ENCODE measurements at regions not wholly inside any gene's neighbourhood (a gene's known extent, or its start where the extent isn't known, plus 50 kb on each side); places are given as distances from the start of the nearest gene placed in this dataset.

GRCh38 chr22:47386812-47387510, 624.5 kb downstream of the TBC1D22A start:
- H3K4me1 ChIP-seq (ENCODE audit: control insufficient read depth, insufficient read depth, low read length), result no peaks in the 10 kb centered on the region
- peaks cover 0 to 6% of the 10 kb centered on the region in 2 donors for H3K27me3 ChIP-seq (ENCODE audit: control insufficient read depth in 1 of 2, insufficient read depth in 2 of 2, low read length in 2 of 2)
- H3K36me3 ChIP-seq (ENCODE audit: control insufficient read depth in 2 of 2, insufficient read depth in 2 of 2, low read length in 2 of 2), result no peaks in the 10 kb centered on the region
- no peak overlapping the region for H3K27ac ChIP-seq (ENCODE audit: low read length)
- no peaks in the 10 kb centered on the region for H3K9me3 ChIP-seq (ENCODE audit: control insufficient read depth in 2 of 2, low read length in 2 of 2)
- no peak overlapping the region for H3K9ac ChIP-seq (ENCODE audit: low read length in 2 of 2)
- H3K4me3 ChIP-seq (ENCODE audit: low read length in 2 of 2), result no peak overlapping the region

- H3K36me3 ChIP-seq (ENCODE audit: control insufficient read depth in 2 of 2, insufficient read depth in 2 of 2, low read length in 2 of 2), result no peaks in the 10 kb centered on the region
- H3K4me3 ChIP-seq (ENCODE audit: low read length in 2 of 2), result no peak overlapping the region
- peaks cover 0 to 6% of the 10 kb centered on the region in 2 donors for H3K27me3 ChIP-seq (ENCODE audit: control insufficient read depth in 1 of 2, insufficient read depth in 2 of 2, low read length in 2 of 2)
- no peak overlapping the region for H3K9ac ChIP-seq (ENCODE audit: low read length in 2 of 2)
- no peaks in the 10 kb centered on the region for H3K9me3 ChIP-seq (ENCODE audit: control insufficient read depth in 2 of 2, low read length in 2 of 2)
- no peaks in the 10 kb centered on the region for H3K4me1 ChIP-seq (ENCODE audit: control insufficient read depth, insufficient read depth, low read length)
- H3K27ac ChIP-seq (ENCODE audit: low read length), result no peak overlapping the region
Measured at GRCh38 chr22:47384977-47385376, 622.5 kb downstream of the TBC1D22A start.

- H3K4me3 ChIP-seq (ENCODE audit: low read length in 2 of 2), result no peak overlapping the region
- no peaks in the 10 kb centered on the region for H3K4me1 ChIP-seq (ENCODE audit: control insufficient read depth, insufficient read depth, low read length)
- H3K27me3 ChIP-seq (ENCODE audit: control insufficient read depth in 1 of 2, insufficient read depth in 2 of 2, low read length in 2 of 2), result peaks cover 0 to 6% of the 10 kb centered on the region in 2 donors
- no peaks in the 10 kb centered on the region for H3K9me3 ChIP-seq (ENCODE audit: control insufficient read depth in 2 of 2, low read length in 2 of 2)
- no peak overlapping the region for H3K27ac ChIP-seq (ENCODE audit: low read length)
- H3K36me3 ChIP-seq (ENCODE audit: control insufficient read depth in 2 of 2, insufficient read depth in 2 of 2, low read length in 2 of 2), result no peaks in the 10 kb centered on the region
- no peak overlapping the region for H3K9ac ChIP-seq (ENCODE audit: low read length in 2 of 2)
Measured at GRCh38 chr22:47382164-47382890, 619.9 kb downstream of the TBC1D22A start.

GRCh38 chr22:47381240-47381639, 618.8 kb downstream of the TBC1D22A start:
- Histone ChIP-seq H3K9ac (ENCODE audit: low read length in 2 of 2) (no peak overlapping the region), H3K27ac (ENCODE audit: low read length) (no peak overlapping the region), H3K4me3 (ENCODE audit: low read length in 2 of 2) (no peak overlapping the region), H3K27me3 (ENCODE audit: control insufficient read depth in 1 of 2, insufficient read depth in 2 of 2, low read length in 2 of 2) (peaks cover 0 to 6% of the 10 kb centered on the region in 2 donors), H3K36me3 (ENCODE audit: control insufficient read depth in 2 of 2, insufficient read depth in 2 of 2, low read length in 2 of 2) (no peaks in the 10 kb centered on the region), H3K4me1 (ENCODE audit: control insufficient read depth, insufficient read depth, low read length) (no peaks in the 10 kb centered on the region), H3K9me3 (ENCODE audit: control insufficient read depth in 2 of 2, low read length in 2 of 2) (no peaks in the 10 kb centered on the region)

GRCh38 chr22:47380692-47381091, 618.2 kb downstream of the TBC1D22A start:
- H3K27me3 ChIP-seq (ENCODE audit: control insufficient read depth in 1 of 2, insufficient read depth in 2 of 2, low read length in 2 of 2), result peaks cover 0 to 6% of the 10 kb centered on the region in 2 donors
- H3K9ac ChIP-seq (ENCODE audit: low read length in 2 of 2), result no peak overlapping the region
- no peak overlapping the region for H3K27ac ChIP-seq (ENCODE audit: low read length)
- H3K4me3 ChIP-seq (ENCODE audit: low read length in 2 of 2), result no peak overlapping the region
- H3K36me3 ChIP-seq (ENCODE audit: control insufficient read depth in 2 of 2, insufficient read depth in 2 of 2, low read length in 2 of 2), result no peaks in the 10 kb centered on the region
- H3K4me1 ChIP-seq (ENCODE audit: control insufficient read depth, insufficient read depth, low read length), result no peaks in the 10 kb centered on the region
- no peaks in the 10 kb centered on the region for H3K9me3 ChIP-seq (ENCODE audit: control insufficient read depth in 2 of 2, low read length in 2 of 2)

- H3K36me3 ChIP-seq (ENCODE audit: control insufficient read depth in 2 of 2, insufficient read depth in 2 of 2, low read length in 2 of 2), result no peaks in the 10 kb centered on the region
- H3K27me3 ChIP-seq (ENCODE audit: control insufficient read depth in 1 of 2, insufficient read depth in 2 of 2, low read length in 2 of 2), result peaks cover 0 to 3% of the 10 kb centered on the region in 2 donors
- H3K9ac ChIP-seq (ENCODE audit: low read length in 2 of 2), result no peak overlapping the region
- no peaks in the 10 kb centered on the region for H3K9me3 ChIP-seq (ENCODE audit: control insufficient read depth in 2 of 2, low read length in 2 of 2)
- H3K4me3 ChIP-seq (ENCODE audit: low read length in 2 of 2), result no peak overlapping the region
- no peaks in the 10 kb centered on the region for H3K4me1 ChIP-seq (ENCODE audit: control insufficient read depth, insufficient read depth, low read length)
- no peak overlapping the region for H3K27ac ChIP-seq (ENCODE audit: low read length)
Measured at GRCh38 chr22:47379037-47379436, 616.6 kb downstream of the TBC1D22A start.

- peaks cover 0 to 2% of the 10 kb centered on the region in 2 donors for H3K27me3 ChIP-seq (ENCODE audit: control insufficient read depth in 1 of 2, insufficient read depth in 2 of 2, low read length in 2 of 2)
- no peak overlapping the region for H3K4me3 ChIP-seq (ENCODE audit: low read length in 2 of 2)
- H3K4me1 ChIP-seq (ENCODE audit: control insufficient read depth, insufficient read depth, low read length), result no peaks in the 10 kb centered on the region
- no peak overlapping the region for H3K9ac ChIP-seq (ENCODE audit: low read length in 2 of 2)
- H3K36me3 ChIP-seq (ENCODE audit: control insufficient read depth in 2 of 2, insufficient read depth in 2 of 2, low read length in 2 of 2), result no peaks in the 10 kb centered on the region
- no peaks in the 10 kb centered on the region for H3K9me3 ChIP-seq (ENCODE audit: control insufficient read depth in 2 of 2, low read length in 2 of 2)
- no peak overlapping the region for H3K27ac ChIP-seq (ENCODE audit: low read length)
Measured at GRCh38 chr22:47377926-47378560, 615.6 kb downstream of the TBC1D22A start.

GRCh38 chr22:47376901-47377505, 614.6 kb downstream of the TBC1D22A start:
- no peak overlapping the region for H3K27ac ChIP-seq (ENCODE audit: low read length)
- H3K4me3 ChIP-seq (ENCODE audit: low read length in 2 of 2), result no peak overlapping the region
- no peaks in the 10 kb centered on the region for H3K36me3 ChIP-seq (ENCODE audit: control insufficient read depth in 2 of 2, insufficient read depth in 2 of 2, low read length in 2 of 2)
- peaks cover 0 to 6% of the 10 kb centered on the region in 2 donors for H3K27me3 ChIP-seq (ENCODE audit: control insufficient read depth in 1 of 2, insufficient read depth in 2 of 2, low read length in 2 of 2)
- no peaks in the 10 kb centered on the region for H3K4me1 ChIP-seq (ENCODE audit: control insufficient read depth, insufficient read depth, low read length)
- no peaks in the 10 kb centered on the region for H3K9me3 ChIP-seq (ENCODE audit: control insufficient read depth in 2 of 2, low read length in 2 of 2)
- H3K9ac ChIP-seq (ENCODE audit: low read length in 2 of 2), result no peak overlapping the region

- Histone ChIP-seq H3K9me3 (ENCODE audit: control insufficient read depth in 2 of 2, low read length in 2 of 2) (no peaks in the 10 kb centered on the region), H3K27ac (ENCODE audit: low read length) (no peak overlapping the region), H3K4me3 (ENCODE audit: low read length in 2 of 2) (no peak overlapping the region), H3K36me3 (ENCODE audit: control insufficient read depth in 2 of 2, insufficient read depth in 2 of 2, low read length in 2 of 2) (no peaks in the 10 kb centered on the region), H3K27me3 (ENCODE audit: control insufficient read depth in 1 of 2, insufficient read depth in 2 of 2, low read length in 2 of 2) (peaks cover 0 to 6% of the 10 kb centered on the region in 2 donors), H3K9ac (ENCODE audit: low read length in 2 of 2) (no peak overlapping the region), H3K4me1 (ENCODE audit: control insufficient read depth, insufficient read depth, low read length) (no peaks in the 10 kb centered on the region)
Measured at GRCh38 chr22:47376322-47376700, 613.9 kb downstream of the TBC1D22A start.

- Histone ChIP-seq H3K27me3 (ENCODE audit: control insufficient read depth in 1 of 2, insufficient read depth in 2 of 2, low read length in 2 of 2) (peaks cover 0 to 6% of the 10 kb centered on the region in 2 donors), H3K9ac (ENCODE audit: low read length in 2 of 2) (no peak overlapping the region), H3K36me3 (ENCODE audit: control insufficient read depth in 2 of 2, insufficient read depth in 2 of 2, low read length in 2 of 2) (no peaks in the 10 kb centered on the region), H3K9me3 (ENCODE audit: control insufficient read depth in 2 of 2, low read length in 2 of 2) (no peaks in the 10 kb centered on the region), H3K4me3 (ENCODE audit: low read length in 2 of 2) (no peak overlapping the region), H3K4me1 (ENCODE audit: control insufficient read depth, insufficient read depth, low read length) (no peaks in the 10 kb centered on the region), H3K27ac (ENCODE audit: low read length) (no peak overlapping the region)
Measured at GRCh38 chr22:47375621-47376321, 613.3 kb downstream of the TBC1D22A start.

Data from stomach smooth muscle (tissue), 2 donors.